Osteocyte (in vitro differentiated cells): ENCODE measurements at regions not wholly inside any gene's neighbourhood (a gene's known extent, or its start where the extent isn't known, plus 50 kb on each side); places are given as distances from the start of the nearest gene placed in this dataset.

Source experiments
- DNase-seq: peaks from one replicate; pipeline ENCODE4 v3.0.0; 2021; ENCODE audit warnings: mixed read lengths; ENCODE audit not compliant: unreplicated experiment; ENCODE audit errors: extremely low spot score
- H3K27ac Mint-ChIP-seq: one replicate; pipeline ENCODE4 v1.8.0; 2021; ENCODE audit warnings: mild to moderate bottlenecking, mixed read lengths; ENCODE audit not compliant: unreplicated experiment
- H3K27me3 Mint-ChIP-seq: one replicate; pipeline ENCODE4 v1.8.0; 2021; ENCODE audit warnings: mixed read lengths; ENCODE audit not compliant: unreplicated experiment
- H3K36me3 Mint-ChIP-seq: one replicate; pipeline ENCODE4 v1.8.0; 2021; ENCODE audit warnings: mixed read lengths; ENCODE audit not compliant: unreplicated experiment
- H3K4me1 Mint-ChIP-seq: one replicate; pipeline ENCODE4 v1.8.0; 2021; ENCODE audit warnings: mixed read lengths; ENCODE audit not compliant: unreplicated experiment
- H3K4me3 Mint-ChIP-seq: one replicate; pipeline ENCODE4 v1.8.0; 2021; ENCODE audit warnings: mild to moderate bottlenecking, moderate library complexity, mixed read lengths; ENCODE audit not compliant: unreplicated experiment
- H3K9me3 Mint-ChIP-seq: one replicate; pipeline ENCODE4 v1.8.0; 2021; ENCODE audit warnings: mixed read lengths; ENCODE audit not compliant: unreplicated experiment
- TF ChIP-seq, protein P1 (sequence below): fragments of 200-600 bp; sonication (generic); IDR thresholded peaks from 2 replicates; pipeline ENCODE4 v1.5.0; 2021; ENCODE audit warnings: antibody characterized with exemption, mild to moderate bottlenecking, moderate library complexity

DNA sequence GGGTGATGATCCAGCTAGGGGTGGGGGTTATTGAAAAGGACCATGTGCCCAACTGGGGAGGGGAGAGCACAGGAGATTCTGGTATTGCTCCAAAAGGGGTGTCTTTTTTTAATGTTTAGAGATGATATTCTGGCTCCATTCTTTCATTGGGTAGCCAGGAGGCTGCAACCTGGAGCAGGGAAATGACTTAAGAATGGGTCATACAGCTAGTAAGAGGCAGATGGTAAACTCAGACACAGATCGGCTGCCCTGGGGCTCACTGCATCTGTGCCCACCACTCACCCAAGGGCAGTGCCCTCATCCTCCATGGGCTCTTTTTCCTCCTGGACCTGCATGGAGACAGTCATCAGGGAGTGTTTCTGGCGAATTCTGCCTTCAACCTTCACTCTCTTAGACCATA, 302.0 kb upstream of the PRDM1 start:
- TF ChIP-seq, protein P1, sequence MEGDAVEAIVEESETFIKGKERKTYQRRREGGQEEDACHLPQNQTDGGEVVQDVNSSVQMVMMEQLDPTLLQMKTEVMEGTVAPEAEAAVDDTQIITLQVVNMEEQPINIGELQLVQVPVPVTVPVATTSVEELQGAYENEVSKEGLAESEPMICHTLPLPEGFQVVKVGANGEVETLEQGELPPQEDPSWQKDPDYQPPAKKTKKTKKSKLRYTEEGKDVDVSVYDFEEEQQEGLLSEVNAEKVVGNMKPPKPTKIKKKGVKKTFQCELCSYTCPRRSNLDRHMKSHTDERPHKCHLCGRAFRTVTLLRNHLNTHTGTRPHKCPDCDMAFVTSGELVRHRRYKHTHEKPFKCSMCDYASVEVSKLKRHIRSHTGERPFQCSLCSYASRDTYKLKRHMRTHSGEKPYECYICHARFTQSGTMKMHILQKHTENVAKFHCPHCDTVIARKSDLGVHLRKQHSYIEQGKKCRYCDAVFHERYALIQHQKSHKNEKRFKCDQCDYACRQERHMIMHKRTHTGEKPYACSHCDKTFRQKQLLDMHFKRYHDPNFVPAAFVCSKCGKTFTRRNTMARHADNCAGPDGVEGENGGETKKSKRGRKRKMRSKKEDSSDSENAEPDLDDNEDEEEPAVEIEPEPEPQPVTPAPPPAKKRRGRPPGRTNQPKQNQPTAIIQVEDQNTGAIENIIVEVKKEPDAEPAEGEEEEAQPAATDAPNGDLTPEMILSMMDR, result no peak
- Mint-ChIP-seq H3K4me1 (no peaks in the 10 kb centered on the region), H3K27ac (no peak overlapping the region), H3K9me3 (no peaks in the 10 kb centered on the region), H3K27me3 (peaks cover 9% of the 10 kb centered on the region), H3K4me3 (no peak overlapping the region), H3K36me3 (no peaks in the 10 kb centered on the region)
- DNase-seq, result no peak

DNA sequence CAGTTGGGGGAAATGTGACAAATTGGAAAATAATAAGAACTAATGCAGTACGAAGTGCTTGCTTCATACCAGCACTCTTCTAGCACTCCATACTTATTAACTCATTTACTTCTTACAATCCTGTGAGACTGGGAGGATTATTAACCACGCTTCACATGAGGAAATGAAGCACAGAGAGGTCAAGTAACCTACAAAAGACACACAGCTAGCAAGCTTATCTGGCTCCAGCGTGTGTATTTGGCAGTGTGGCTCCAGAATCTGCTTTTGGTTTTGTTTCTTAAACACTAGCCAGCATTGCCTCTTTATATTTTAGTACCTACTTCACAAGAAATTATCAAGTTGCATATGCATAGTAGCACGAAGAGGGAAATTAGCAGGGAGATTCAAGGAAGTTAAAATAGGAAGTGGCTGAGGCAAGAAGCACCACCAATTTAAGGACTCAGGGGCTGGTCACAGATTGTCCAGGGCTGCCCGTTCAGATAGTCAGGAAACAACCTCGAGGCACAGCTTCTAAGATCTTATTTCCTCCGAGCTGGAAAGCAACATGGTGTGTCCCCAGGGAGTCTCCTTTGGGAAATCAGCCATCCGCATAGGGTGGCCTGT, 302.7 kb upstream of the PRDM1 start:
- no peak overlapping the region for H3K4me3 Mint-ChIP-seq
- no peak overlapping the region for H3K27ac Mint-ChIP-seq
- H3K4me1 Mint-ChIP-seq, result no peaks in the 10 kb centered on the region
- H3K36me3 Mint-ChIP-seq, result no peaks in the 10 kb centered on the region
- peaks cover 9% of the 10 kb centered on the region for H3K27me3 Mint-ChIP-seq
- TF ChIP-seq, protein P1, result no peak
- DNase-seq, result no peak
- H3K9me3 Mint-ChIP-seq, result no peaks in the 10 kb centered on the region

GRCh38 chr6:105781915-105782314, 304.2 kb upstream of the PRDM1 start:
- Mint-ChIP-seq H3K27ac (no peak overlapping the region), H3K27me3 (peaks cover 9% of the 10 kb centered on the region), H3K4me1 (no peaks in the 10 kb centered on the region), H3K36me3 (no peaks in the 10 kb centered on the region), H3K9me3 (peaks cover 3% of the 10 kb centered on the region), H3K4me3 (no peak overlapping the region)
- no peak for DNase-seq
- TF ChIP-seq, protein P1, result no peak

GRCh38 chr6:105781248-105781647, 304.9 kb upstream of the PRDM1 start:
- Mint-ChIP-seq H3K27me3 (peaks cover 9% of the 10 kb centered on the region), H3K27ac (no peak overlapping the region), H3K4me3 (no peak overlapping the region), H3K36me3 (no peaks in the 10 kb centered on the region), H3K4me1 (no peaks in the 10 kb centered on the region), H3K9me3 (peaks cover 3% of the 10 kb centered on the region)
- TF ChIP-seq, protein P1, result no peak
- DNase-seq, result no peak

DNA sequence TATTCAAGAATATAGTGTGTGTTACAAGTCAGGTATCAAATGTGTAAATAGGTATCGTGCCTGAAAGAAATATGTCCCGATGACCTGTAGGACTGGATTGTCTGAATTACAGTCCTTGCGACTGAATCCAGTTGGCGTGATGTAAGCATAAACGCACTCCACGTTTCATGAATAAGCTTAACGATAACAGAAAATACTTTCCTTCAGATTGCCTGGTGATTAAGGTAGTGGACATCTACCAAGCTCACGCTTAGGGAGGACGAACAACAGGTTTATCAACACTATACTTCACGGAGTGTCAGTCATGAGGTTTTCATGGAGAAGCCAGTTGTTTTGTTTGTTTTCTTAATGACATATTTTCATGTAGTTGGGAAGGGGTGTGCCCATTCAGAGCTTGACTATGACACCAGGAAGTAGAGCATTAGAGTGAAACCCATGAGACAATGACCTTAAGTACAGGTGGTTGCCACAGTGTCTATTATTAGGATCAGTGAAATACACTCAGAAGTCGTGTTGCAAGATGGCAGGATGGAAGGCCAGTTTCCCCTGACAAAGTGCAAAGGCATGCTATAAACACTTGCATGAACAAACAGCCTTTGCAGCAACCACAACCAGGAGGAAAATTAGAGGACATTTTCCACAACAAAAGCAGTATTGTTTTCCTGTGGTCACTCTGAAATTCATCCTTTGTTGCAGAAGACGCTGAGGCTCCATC, 305.8 kb upstream of the PRDM1 start:
- peaks cover 9% of the 10 kb centered on the region for H3K9me3 Mint-ChIP-seq
- peaks cover 2% of the 10 kb centered on the region for H3K36me3 Mint-ChIP-seq
- H3K27me3 Mint-ChIP-seq, result peaks cover 9% of the 10 kb centered on the region
- no peak overlapping the region for H3K4me3 Mint-ChIP-seq
- TF ChIP-seq, protein P1, result no peak
- no peak for DNase-seq
- H3K27ac Mint-ChIP-seq, result no peak overlapping the region
- H3K4me1 Mint-ChIP-seq, result no peaks in the 10 kb centered on the region
